Adrenal gland (tissue), 5 donors: ENCODE measurements at regions not wholly inside any gene's neighbourhood (a gene's known extent, or its start where the extent isn't known, plus 50 kb on each side); places are given as distances from the start of the nearest gene placed in this dataset.

Experiments
- CTCF ChIP-seq, 6 experiments: fragments of 450-650 bp in 4 of 6; fragments of 200-600 bp in 2 of 6; sonication (generic) in 1 of 6; IDR thresholded peaks; 1 replicate in 5 of 6; 2 replicates in 1 of 6; pipeline versions ENCODE4 v1.5.1 to v1.8.0; 2016 to 2021; ENCODE audit warnings: antibody characterized with exemption in 6 of 6, mild to moderate bottlenecking in 2 of 6, moderate library complexity in 1 of 6
- POLR2A ChIP-seq, 2 donors: fragments of 450-650 bp; IDR thresholded peaks; one replicate each; pipeline ENCODE4 v1.6.1; 2017; ENCODE audit warnings: antibody characterized with exemption in 2 of 2, mild to moderate bottlenecking in 2 of 2, moderate library complexity in 1 of 2
- donor health status: DM: no; HTN: no; CAD: no.

GRCh38 chr14:56414236-56414635 lies 165.4 kb upstream of the TMEM260 start:
- TF ChIP-seq POLR2A (IDR thresholded peaks at IDR 0.05) (no peak), CTCF (IDR thresholded peaks at IDR 0.05) (no peak)
